NCI-H146 treated with DMSO at 0.1 percent for 48 hours (cell line): ENCODE measurements at regions not wholly inside any gene's neighbourhood (a gene's known extent, or its start where the extent isn't known, plus 50 kb on each side); places are given as distances from the start of the nearest gene placed in this dataset.

ENCODE experiments used
- DNase-seq: peaks from one replicate; lab custom pipeline; 2025; ENCODE audit not compliant: unreplicated experiment; lab: John Stamatoyannopoulos, UW

- DNase-seq: no peak
These were observed 163.2 kb upstream of the RPL38 start for GRCh38 chr17:74040291-74040690.

GRCh38 chr17:74040729-74041128 is 162.7 kb upstream of the RPL38 start:
- DNase-seq: no peak

GRCh38 chr17:74041869-74042640 is 161.4 kb upstream of the RPL38 start:
- DNase-seq: no peak

- DNase-seq: no peak
These were observed 160.6 kb upstream of the RPL38 start for GRCh38 chr17:74042744-74043486.

GRCh38 chr17:74043976-74044375 is 159.5 kb upstream of the RPL38 start:
- no peak for DNase-seq

GRCh38 chr17:74045608-74046280 is 157.7 kb upstream of the RPL38 start:
- no peak for DNase-seq

- no peak for DNase-seq
These were observed 154.1 kb upstream of the RPL38 start for GRCh38 chr17:74049167-74049966.

- no peak for DNase-seq
These were observed 153.5 kb upstream of the RPL38 start for GRCh38 chr17:74049967-74050458.

- DNase-seq: peak; percentile 54
These were observed 152.1 kb upstream of the RPL38 start for GRCh38 chr17:74051348-74051747.

- no peak for DNase-seq
These were observed 150.3 kb upstream of the RPL38 start for GRCh38 chr17:74052993-74053711.

GRCh38 chr17:74053712-74054078 is 149.8 kb upstream of the RPL38 start:
- no peak for DNase-seq

- no peak for DNase-seq
These were observed 149.2 kb upstream of the RPL38 start for GRCh38 chr17:74054249-74054648.

- no peak for DNase-seq
These were observed 147.8 kb upstream of the RPL38 start for GRCh38 chr17:74055508-74056160.

- DNase-seq: peak; percentile 81
These were observed 143.8 kb upstream of the RPL38 start for GRCh38 chr17:74059479-74060240.

- DNase-seq: no peak
These were observed 141.7 kb upstream of the RPL38 start for GRCh38 chr17:74061758-74062157.

- no peak for DNase-seq
These were observed 141.2 kb upstream of the RPL38 start for GRCh38 chr17:74062234-74062633.

GRCh38 chr17:74063439-74063838 is 140.0 kb upstream of the RPL38 start:
- DNase-seq: no peak

GRCh38 chr17:74070374-74070773 is 133.1 kb upstream of the RPL38 start:
- no peak for DNase-seq
